AG09309 (cell line): ENCODE measurements at regions not wholly inside any gene's neighbourhood (a gene's known extent, or its start where the extent isn't known, plus 50 kb on each side); places are given as distances from the start of the nearest gene placed in this dataset.

Experiments
- DNase-seq: peaks from one replicate; pipeline ENCODE4 v3.0.0-alpha.2; 2010; ENCODE audit warnings: low read depth
- H3K4me3 ChIP-seq: 2 replicates; pipeline ENCODE4 v1.5.1; 2011; ENCODE audit warnings: mild to moderate bottlenecking, low read depth, low read length, moderate library complexity; ENCODE audit not compliant: control insufficient read depth
- TF ChIP-seq, protein P1 (sequence below): IDR thresholded peaks from 2 replicates; pipeline ENCODE4 v1.5.1; 2011; ENCODE audit warnings: mild to moderate bottlenecking, low read depth, low read length, inconsistent platforms; ENCODE audit not compliant: insufficient read depth, control insufficient read depth; ENCODE audit errors: missing control alignments

DNA sequence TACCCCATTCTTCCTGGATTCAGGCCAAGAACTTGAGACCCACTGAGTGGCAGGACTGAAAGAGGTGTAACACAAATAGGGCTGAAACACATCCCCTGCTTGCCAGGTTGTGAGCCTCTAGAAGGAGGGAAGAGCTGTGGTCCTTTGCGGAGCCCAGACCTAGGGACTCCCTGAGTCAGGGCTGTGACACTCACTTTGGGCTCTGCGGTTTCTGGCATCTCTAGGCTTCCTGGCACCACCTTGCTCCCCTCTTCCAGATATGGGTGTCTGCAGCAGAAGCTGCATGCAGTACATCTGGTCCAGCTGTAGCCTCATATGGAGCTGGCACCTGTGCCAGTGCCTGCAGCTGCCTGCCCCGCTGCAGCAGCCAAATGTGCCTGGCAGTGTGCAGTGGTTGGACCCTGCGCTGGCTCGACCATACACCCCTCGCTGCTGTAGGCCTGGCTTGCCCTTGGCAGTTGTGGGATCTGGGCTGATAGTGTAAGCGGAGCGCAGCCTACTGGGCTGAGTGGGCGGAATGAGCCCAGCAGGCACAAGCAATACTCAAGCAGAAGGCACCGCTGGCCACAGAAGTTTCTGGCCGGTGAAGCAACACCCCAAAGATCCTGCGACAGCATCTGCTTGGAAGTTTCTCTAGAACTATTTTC is 290.4 kb downstream of the SLITRK6 start:
- H3K4me3 ChIP-seq: no peak overlapping the region
- no peak for DNase-seq
- TF ChIP-seq, protein P1, sequence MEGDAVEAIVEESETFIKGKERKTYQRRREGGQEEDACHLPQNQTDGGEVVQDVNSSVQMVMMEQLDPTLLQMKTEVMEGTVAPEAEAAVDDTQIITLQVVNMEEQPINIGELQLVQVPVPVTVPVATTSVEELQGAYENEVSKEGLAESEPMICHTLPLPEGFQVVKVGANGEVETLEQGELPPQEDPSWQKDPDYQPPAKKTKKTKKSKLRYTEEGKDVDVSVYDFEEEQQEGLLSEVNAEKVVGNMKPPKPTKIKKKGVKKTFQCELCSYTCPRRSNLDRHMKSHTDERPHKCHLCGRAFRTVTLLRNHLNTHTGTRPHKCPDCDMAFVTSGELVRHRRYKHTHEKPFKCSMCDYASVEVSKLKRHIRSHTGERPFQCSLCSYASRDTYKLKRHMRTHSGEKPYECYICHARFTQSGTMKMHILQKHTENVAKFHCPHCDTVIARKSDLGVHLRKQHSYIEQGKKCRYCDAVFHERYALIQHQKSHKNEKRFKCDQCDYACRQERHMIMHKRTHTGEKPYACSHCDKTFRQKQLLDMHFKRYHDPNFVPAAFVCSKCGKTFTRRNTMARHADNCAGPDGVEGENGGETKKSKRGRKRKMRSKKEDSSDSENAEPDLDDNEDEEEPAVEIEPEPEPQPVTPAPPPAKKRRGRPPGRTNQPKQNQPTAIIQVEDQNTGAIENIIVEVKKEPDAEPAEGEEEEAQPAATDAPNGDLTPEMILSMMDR: no peak

DNA sequence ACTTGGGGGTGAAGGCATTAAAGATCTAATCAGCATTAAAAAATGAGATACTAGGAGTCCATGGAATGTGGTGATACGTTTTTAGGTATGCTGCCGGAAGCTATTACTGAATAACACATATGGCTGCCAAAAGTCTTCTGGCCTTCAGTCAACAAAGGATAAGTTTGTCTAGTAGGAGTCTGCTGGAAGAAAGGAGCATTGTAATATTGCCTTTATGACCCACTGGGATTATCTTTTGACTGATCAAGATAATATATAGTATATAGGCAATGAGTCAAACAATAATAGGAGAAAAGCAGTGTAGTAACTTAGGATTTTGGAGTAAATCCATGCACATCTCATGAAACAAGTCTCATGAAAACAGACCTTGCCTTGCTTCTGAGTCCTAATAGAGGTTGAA is 295.4 kb downstream of the SLITRK6 start:
- H3K4me3 ChIP-seq: no peak overlapping the region
- TF ChIP-seq, protein P1: no peak
- no peak for DNase-seq

DNA sequence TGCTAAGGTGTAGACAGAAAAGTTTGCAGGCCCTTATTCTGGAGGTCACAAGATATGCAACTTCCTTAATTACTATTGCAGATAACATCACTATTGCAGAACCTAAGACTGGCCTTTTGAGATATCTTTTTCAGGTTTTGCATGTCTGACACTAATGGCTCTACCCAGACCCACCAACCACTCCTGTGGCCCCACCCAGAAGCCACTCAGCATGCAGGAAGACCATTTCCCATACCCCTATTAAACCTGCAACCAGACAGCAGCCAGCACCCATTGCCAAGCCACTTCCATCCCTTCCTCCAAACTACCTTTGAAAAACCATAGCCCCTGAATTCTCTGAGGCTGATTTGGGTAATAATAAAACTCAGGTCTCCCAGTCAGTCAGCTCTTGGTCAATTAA is 297.6 kb downstream of the SLITRK6 start:
- TF ChIP-seq, protein P1: no peak
- no peak overlapping the region for H3K4me3 ChIP-seq
- DNase-seq: no peak

DNA sequence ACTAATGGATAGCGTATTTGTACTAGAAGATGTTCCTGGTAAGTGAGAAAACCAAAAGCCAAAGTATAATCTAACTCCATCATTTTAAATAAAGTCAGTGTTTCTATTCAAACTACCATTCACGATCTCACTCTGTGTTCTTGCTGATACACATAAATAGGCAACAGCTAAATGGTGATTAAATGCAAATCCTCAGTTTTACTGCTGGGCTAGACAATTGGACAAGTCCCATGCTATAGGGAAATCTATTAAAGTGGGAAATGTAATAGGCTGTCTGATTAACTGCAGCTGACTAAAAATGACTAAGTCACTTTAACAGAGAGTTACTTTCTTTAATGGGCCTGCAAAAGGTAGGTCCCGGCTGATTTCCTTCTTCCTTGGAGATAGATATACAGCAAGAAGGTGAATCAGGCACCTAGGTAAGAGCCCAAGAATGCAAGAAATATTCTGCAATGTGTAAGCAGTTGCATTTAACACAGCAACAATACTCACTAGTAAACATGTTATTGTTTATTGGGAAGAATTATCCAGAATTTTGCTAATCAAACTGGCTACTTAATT is 298.4 kb downstream of the SLITRK6 start:
- DNase-seq: no peak
- TF ChIP-seq, protein P1: no peak
- H3K4me3 ChIP-seq: no peak overlapping the region

DNA sequence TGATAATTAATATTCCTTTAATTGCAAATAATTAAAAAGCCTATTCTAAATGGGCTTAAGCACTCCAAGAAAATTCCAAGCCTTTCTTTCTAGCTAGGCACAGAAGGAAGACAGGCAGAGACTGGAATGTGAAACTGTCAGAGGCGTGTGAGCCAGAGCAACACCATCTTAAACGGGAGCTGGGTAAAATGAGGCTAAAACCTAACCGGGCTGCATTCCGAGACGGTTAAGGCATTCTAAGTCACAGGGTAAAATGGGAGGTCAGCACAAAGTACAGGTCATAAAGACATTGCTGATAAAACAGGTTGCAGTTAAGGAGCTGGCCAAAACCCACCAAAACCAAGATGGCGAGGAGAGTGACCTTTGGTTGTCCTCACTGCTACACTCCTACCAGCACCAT is 300.4 kb downstream of the SLITRK6 start:
- TF ChIP-seq, protein P1: no peak

DNA sequence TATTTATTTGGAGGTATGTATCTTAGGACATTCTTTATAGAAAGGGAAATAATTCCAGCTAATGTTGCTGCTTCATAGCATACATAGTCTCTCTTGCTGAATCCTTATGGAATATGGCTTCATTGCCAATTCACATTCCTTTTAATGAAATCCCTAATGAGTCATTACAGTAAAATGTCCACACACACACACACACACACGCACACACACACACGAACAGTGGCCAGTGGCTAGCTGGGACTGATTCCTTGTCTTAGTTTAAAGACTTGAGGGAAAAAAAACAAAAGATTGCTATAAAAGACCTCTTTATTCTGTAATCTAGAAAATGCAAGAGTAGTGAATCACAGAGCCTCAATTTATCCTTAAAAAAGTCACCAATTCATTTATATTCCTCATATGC is 301.6 kb downstream of the SLITRK6 start:
- DNase-seq: peak; percentile 91
- TF ChIP-seq, protein P1: no peak
- H3K4me3 ChIP-seq: no peak overlapping the region

More for the DNA sequence above, 300.4 kb downstream of the SLITRK6 start:
- no peak overlapping the region for H3K4me3 ChIP-seq
- no peak for DNase-seq

DNA sequence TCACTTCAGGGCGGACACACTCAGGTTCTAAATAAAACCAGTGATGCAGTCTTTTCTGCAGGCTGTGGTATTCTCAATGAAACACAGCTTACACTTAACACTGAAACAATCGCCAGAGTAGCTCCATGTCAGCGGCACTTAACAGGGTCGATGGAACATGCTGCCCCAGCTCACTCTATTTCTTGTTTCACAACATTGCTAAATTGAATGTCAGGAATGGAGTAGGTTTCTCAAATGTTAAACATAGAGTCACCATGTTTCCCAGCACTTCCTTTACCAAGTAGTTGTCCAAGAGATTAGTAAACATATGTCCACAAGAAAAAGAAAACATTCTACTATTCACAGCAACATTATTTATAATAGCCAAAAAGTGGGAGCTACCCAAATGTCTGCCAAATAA is 306.9 kb downstream of the SLITRK6 start:
- TF ChIP-seq, protein P1: no peak
- DNase-seq: no peak
- no peak overlapping the region for H3K4me3 ChIP-seq
